H1 (cell line): ENCODE measurements at regions not wholly inside any gene's neighbourhood (a gene's known extent, or its start where the extent isn't known, plus 50 kb on each side); places are given as distances from the start of the nearest gene placed in this dataset.

Experiments
- CTCF ChIA-PET: fragments of 300-600 bp; sonication (Branson Sonifier 250); formaldehyde crosslinking; loops from one replicate; lab custom pipeline; 2021; ENCODE audit not compliant: partially characterized antibody; lab: Charles Lee
- POLR2A ChIA-PET: fragments of 300-600 bp; sonication (Branson Sonifier 250); formaldehyde crosslinking; loops from one replicate; lab custom pipeline; 2021; ENCODE audit warnings: inconsistent platforms; ENCODE audit not compliant: partially characterized antibody; lab: Charles Lee
- DNase-seq, 2 experiments: peaks; one replicate each; pipeline versions ENCODE4 v3.0.0 to v3.0.0-alpha.2; 2010 to 2022; ENCODE audit warnings: low spot score in 2 of 2, low read depth in 1 of 2, mixed read lengths in 1 of 2
- FAIRE-seq: peaks from 2 replicates; lab custom pipeline; 2011; peaks lifted over from hg19 to GRCh38; lab: Jason Lieb, UNC
- H2AFZ ChIP-seq: 2 replicates; pipeline ENCODE4 v1.8.1; 2012; ENCODE audit warnings: low read length, inconsistent platforms
- H2AK5ac ChIP-seq: 2 replicates; pipeline ENCODE4 v1.6.1; 2013; ENCODE audit warnings: low read depth, low read length
- H2BK120ac ChIP-seq: replicated peaks from 2 replicates; pipeline ENCODE3; 2013; ENCODE audit warnings: low read depth, low read length, inconsistent platforms
- H2BK12ac ChIP-seq: 2 replicates; pipeline ENCODE4 v1.6.1; 2013; ENCODE audit warnings: low read depth, low read length
- H2BK15ac ChIP-seq: 2 replicates; pipeline ENCODE4 v1.6.1; 2013; ENCODE audit warnings: low read length
- H2BK20ac ChIP-seq: 2 replicates; pipeline ENCODE4 v1.6.1; 2013; ENCODE audit warnings: low read length
- H2BK5ac ChIP-seq: 2 replicates; pipeline ENCODE4 v1.6.1; 2013; ENCODE audit warnings: low read depth, low read length
- H3K14ac ChIP-seq: 2 replicates; pipeline ENCODE4 v1.6.1; 2013; ENCODE audit warnings: inconsistent platforms; ENCODE audit not compliant: insufficient read length
- H3K18ac ChIP-seq: 2 replicates; pipeline ENCODE4 v1.6.1; 2013; ENCODE audit warnings: low read length; ENCODE audit errors: extremely low read depth
- H3K23ac ChIP-seq: 2 replicates; pipeline ENCODE4 v1.6.1; 2013; ENCODE audit warnings: inconsistent platforms; ENCODE audit not compliant: insufficient read length
- H3K23me2 ChIP-seq: 2 replicates; pipeline ENCODE4 v1.6.1; 2013; ENCODE audit warnings: low read depth, low read length
- H3K27ac ChIP-seq: 2 replicates; pipeline ENCODE4 v1.6.1; 2011; ENCODE audit warnings: low read depth, low read length, inconsistent platforms
- H3K27me3 ChIP-seq, 4 experiments: replicated peaks in 1 of 4; 1 replicate in 1 of 4; 2 replicates in 3 of 4; pipeline versions ENCODE4 v1.6.1 to v1.8.1; 2011 to 2013; ENCODE audit warnings: low read length in 3 of 4, mild to moderate bottlenecking in 3 of 4, inconsistent platforms in 2 of 4, mixed read lengths in 2 of 4, moderate library complexity in 1 of 4; ENCODE audit not compliant: control insufficient read depth in 3 of 4, insufficient read depth in 3 of 4; ENCODE audit errors: extremely low read depth in 1 of 4
- H3K36me3 ChIP-seq, 4 experiments: 2 replicates each; pipeline versions ENCODE4 v1.6.1 to v1.8.1; 2011 to 2013; ENCODE audit warnings: mild to moderate bottlenecking in 4 of 4, low read length in 3 of 4, moderate library complexity in 2 of 4, control low read depth in 1 of 4, inconsistent platforms in 1 of 4; ENCODE audit not compliant: insufficient read depth in 4 of 4, control insufficient read depth in 2 of 4
- H3K4ac ChIP-seq: replicated peaks from 2 replicates; pipeline ENCODE3; 2013; ENCODE audit warnings: low read length, low read depth, mixed read lengths, inconsistent platforms; ENCODE audit not compliant: insufficient read length
- H3K4me1 ChIP-seq, 4 experiments: replicated peaks in 1 of 4; 1 replicate in 1 of 4; 2 replicates in 3 of 4; pipeline versions ENCODE4 v1.6.1 to v1.8.1; 2011 to 2013; ENCODE audit warnings: low read length in 3 of 4, inconsistent platforms in 2 of 4, mixed read lengths in 1 of 4; ENCODE audit not compliant: insufficient read depth in 4 of 4, control insufficient read depth in 3 of 4
- H3K4me2 ChIP-seq, 2 experiments: 2 replicates each; pipeline versions ENCODE4 v1.6.1 to v1.8.1; 2011 to 2013; ENCODE audit warnings: low read depth in 2 of 2, low read length in 2 of 2, control low read depth in 1 of 2, inconsistent platforms in 1 of 2, mild to moderate bottlenecking in 1 of 2; ENCODE audit not compliant: insufficient read depth in 1 of 2
- H3K4me3 ChIP-seq, 4 experiments: fragments of 200-600, 300-600 bp in 1 of 4; sonication (generic), shearing (Covaris generic), sonication (Bioruptor Twin) in 1 of 4; 2 replicates each; pipeline versions ENCODE4 v1.5.1 to v1.8.1; 2011 to 2016; ENCODE audit warnings: low read length in 4 of 4, low read depth in 3 of 4, control low read depth in 2 of 4, inconsistent platforms in 2 of 4, mild to moderate bottlenecking in 2 of 4, mixed read lengths in 1 of 4, moderate library complexity in 1 of 4; ENCODE audit not compliant: insufficient read depth in 2 of 4; ENCODE audit errors: extremely low read depth in 1 of 4
- H3K56ac ChIP-seq: replicated peaks from 2 replicates; pipeline ENCODE3; 2013; ENCODE audit warnings: low read depth, mild to moderate bottlenecking, mixed read lengths, low read length, inconsistent platforms; ENCODE audit not compliant: insufficient read length
- H3K79me1 ChIP-seq: 2 replicates; pipeline ENCODE4 v1.6.1; 2013; ENCODE audit warnings: low read depth, low read length, control low read depth
- H3K79me2 ChIP-seq, 2 experiments: 2 replicates each; pipeline versions ENCODE4 v1.6.1 to v1.8.1; 2012 to 2013; ENCODE audit warnings: low read length in 2 of 2, mild to moderate bottlenecking in 2 of 2, inconsistent platforms in 1 of 2; ENCODE audit not compliant: insufficient read depth in 2 of 2, control insufficient read depth in 1 of 2
- H3K9ac ChIP-seq, 4 experiments: replicated peaks in 1 of 4; 1 replicate in 1 of 4; 2 replicates in 3 of 4; pipeline versions ENCODE4 v1.6.1 to v1.8.1; 2011 to 2013; ENCODE audit warnings: low read depth in 3 of 4, low read length in 3 of 4, control low read depth in 2 of 4, mild to moderate bottlenecking in 2 of 4, moderate library complexity in 2 of 4, inconsistent platforms in 1 of 4; ENCODE audit errors: extremely low read depth in 1 of 4
- H3K9me3 ChIP-seq, 2 experiments: 2 replicates each; pipeline versions ENCODE4 v1.6.1 to v1.8.1; 2012 to 2013; ENCODE audit warnings: mild to moderate bottlenecking in 2 of 2, moderate library complexity in 2 of 2, control low read depth in 1 of 2, inconsistent platforms in 1 of 2, low read depth in 1 of 2, low read length in 1 of 2, mixed read lengths in 1 of 2; ENCODE audit not compliant: insufficient read depth in 2 of 2
- H4K20me1 ChIP-seq, 2 experiments: replicated peaks in 1 of 2; 2 replicates each; pipeline versions ENCODE3 to v1.8.1; 2011 to 2013; ENCODE audit warnings: inconsistent platforms in 2 of 2, low read length in 2 of 2, mild to moderate bottlenecking in 1 of 2; ENCODE audit not compliant: insufficient read depth in 2 of 2, control insufficient read depth in 1 of 2
- H4K5ac ChIP-seq: 2 replicates; pipeline ENCODE4 v1.6.1; 2013; ENCODE audit warnings: low read length, low read depth, mixed read lengths, inconsistent platforms; ENCODE audit not compliant: insufficient read length
- H4K8ac ChIP-seq: 2 replicates; pipeline ENCODE4 v1.8.0; 2013; ENCODE audit warnings: mild to moderate bottlenecking, moderate library complexity, low read length, inconsistent platforms; ENCODE audit not compliant: insufficient read depth; ENCODE audit errors: extremely low read depth
- H4K91ac ChIP-seq: replicated peaks from 2 replicates; pipeline ENCODE3; 2013; ENCODE audit warnings: low read length, mixed read lengths, inconsistent platforms; ENCODE audit not compliant: insufficient read length
- BRCA1 ChIP-seq: IDR thresholded peaks from 2 replicates; pipeline ENCODE4 v1.6.1; 2012; ENCODE audit warnings: low read depth, low read length, improper control_type of control experiment
- CHD2 ChIP-seq: IDR thresholded peaks from 2 replicates; pipeline ENCODE4 v1.6.1; 2012; ENCODE audit warnings: low read length, improper control_type of control experiment
- EGR1 ChIP-seq: IDR thresholded peaks from 2 replicates; pipeline ENCODE4 v1.6.1; 2011; ENCODE audit warnings: low read depth, low read length, borderline replicate concordance
- FOSL1 ChIP-seq: IDR thresholded peaks from 2 replicates; pipeline ENCODE4 v1.6.1; 2011; ENCODE audit warnings: mild to moderate bottlenecking, low read depth, low read length, moderate library complexity; ENCODE audit not compliant: insufficient read depth
- HDAC2 ChIP-seq, 2 experiments: fragments of 300-600 bp in 1 of 2; sonication (generic) in 1 of 2; IDR thresholded peaks; 2 replicates each; pipeline ENCODE4 v1.6.1; 2011 to 2012; ENCODE audit warnings: low read depth in 2 of 2, low read length in 2 of 2, mild to moderate bottlenecking in 2 of 2, moderate library complexity in 2 of 2, borderline replicate concordance in 1 of 2, inconsistent platforms in 1 of 2
- NRF1 ChIP-seq: IDR thresholded peaks from 2 replicates; pipeline ENCODE4 v1.6.1; 2011; ENCODE audit warnings: mild to moderate bottlenecking, low read depth, low read length, improper control_type of control experiment
- POU5F1 ChIP-seq: IDR thresholded peaks from 2 replicates; pipeline ENCODE4 v1.6.1; 2011; ENCODE audit warnings: low read depth, mild to moderate bottlenecking, low read length, moderate library complexity
- SIX5 ChIP-seq: IDR thresholded peaks from 2 replicates; pipeline ENCODE4 v1.6.1; 2011; ENCODE audit warnings: mild to moderate bottlenecking, low read depth, low read length
- SP2 ChIP-seq: IDR thresholded peaks from 2 replicates; pipeline ENCODE4 v1.6.1; 2012; ENCODE audit warnings: mild to moderate bottlenecking, low read length, inconsistent platforms
- SP4 ChIP-seq: IDR thresholded peaks from 2 replicates; pipeline ENCODE4 v1.6.1; 2012; ENCODE audit warnings: low read length, inconsistent platforms
- SUZ12 ChIP-seq: fragments of 200-600 bp; sonication (generic); IDR thresholded peaks from 2 replicates; pipeline ENCODE4 v1.6.1; 2012; ENCODE audit warnings: mild to moderate bottlenecking, inconsistent platforms, low read length, moderate library complexity, mixed read lengths
- YY1 ChIP-seq: IDR thresholded peaks from 2 replicates; pipeline ENCODE4 v1.6.1; 2011; ENCODE audit warnings: low read depth, mild to moderate bottlenecking, low read length
- TF ChIP-seq, protein P1 (sequence below), 3 experiments: IDR thresholded peaks; 1 replicate in 2 of 3; 2 replicates in 1 of 3; pipeline versions ENCODE4 v1.5.1 to v1.6.1; 2011; ENCODE audit warnings: low read length in 3 of 3, mild to moderate bottlenecking in 3 of 3, inconsistent platforms in 2 of 3, low read depth in 1 of 3, moderate library complexity in 1 of 3; ENCODE audit not compliant: insufficient read depth in 1 of 3; ENCODE audit errors: control extremely low read depth in 1 of 3
- TF ChIP-seq, protein P2 (sequence below): IDR thresholded peaks from 2 replicates; pipeline ENCODE4 v1.6.1; 2012; ENCODE audit warnings: inconsistent platforms

DNA sequence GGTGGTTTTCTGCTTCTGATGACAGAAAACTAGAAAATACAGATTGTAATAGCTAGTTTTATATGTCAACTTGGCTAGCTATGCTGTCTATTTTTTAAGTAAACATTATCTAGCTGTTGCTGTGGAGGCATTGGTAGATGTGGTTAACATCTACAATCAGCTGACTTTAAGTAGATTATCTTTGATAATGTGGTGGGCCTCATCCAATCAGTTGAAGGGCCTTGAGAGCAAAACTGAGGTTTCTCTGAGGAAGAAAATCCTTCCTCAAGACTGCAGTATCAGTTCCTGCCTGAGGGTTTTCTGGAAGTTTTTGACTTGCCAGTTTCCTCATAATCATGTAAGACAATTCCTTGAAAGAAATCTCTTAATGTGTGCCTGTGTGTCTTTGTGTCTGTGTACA, 75.9 kb upstream of the SPHKAP start:
- DNase-seq (no peak), FAIRE-seq (no peak)
- Histone ChIP-seq H3K23me2 (no peaks in the 10 kb centered on the region), H3K36me3 (no peaks in the 10 kb centered on the region), H3K4me2 (no peak overlapping the region), H2BK15ac (no peak overlapping the region), H3K14ac (no peak overlapping the region), H4K91ac (no peak overlapping the region), H4K20me1 (no peaks in the 10 kb centered on the region), H2BK20ac (no peak overlapping the region), H3K27ac (no peak overlapping the region), H3K79me2 (no peaks in the 10 kb centered on the region), H3K23ac (no peak overlapping the region), H4K8ac (no peak overlapping the region), H3K9me3 (no peaks in the 10 kb centered on the region), H3K9ac (no peak overlapping the region), H3K4ac (no peak overlapping the region), H2AK5ac (no peak overlapping the region), H3K4me3 (no peak overlapping the region), H4K5ac (no peak overlapping the region), H2BK120ac (no peak overlapping the region), H2BK12ac (no peak overlapping the region), H3K56ac (no peak overlapping the region), H3K27me3 (no peaks in the 10 kb centered on the region), H2AFZ (no peak overlapping the region), H3K79me1 (no peaks in the 10 kb centered on the region), H3K4me1 (no peaks in the 10 kb centered on the region), H2BK5ac (no peak overlapping the region), H3K18ac (no peak overlapping the region)
- POLR2A ChIA-PET, result no interaction called here
- CTCF ChIA-PET, result interaction anchor here (0.8 to 1.5 kb wide), 4 partner anchors 12 to 210 kb away, joined by 3 to 4 read pairs (median 3); no protein-coding TSS in a partner anchor
- TF ChIP-seq EGR1 (no peak), YY1 (no peak), HDAC2 (IDR thresholded peaks at IDR 0.05; ENCODE audit: borderline replicate concordance in 1 of 2, low read depth in 2 of 2, low read length in 2 of 2) (no peak), FOSL1 (no peak), SP4 (no peak), SUZ12 (no peak), SIX5 (no peak), BRCA1 (no peak), SP2 (no peak), NRF1 (no peak), POU5F1 (no peak), CHD2 (no peak)
- TF ChIP-seq, protein P1, sequence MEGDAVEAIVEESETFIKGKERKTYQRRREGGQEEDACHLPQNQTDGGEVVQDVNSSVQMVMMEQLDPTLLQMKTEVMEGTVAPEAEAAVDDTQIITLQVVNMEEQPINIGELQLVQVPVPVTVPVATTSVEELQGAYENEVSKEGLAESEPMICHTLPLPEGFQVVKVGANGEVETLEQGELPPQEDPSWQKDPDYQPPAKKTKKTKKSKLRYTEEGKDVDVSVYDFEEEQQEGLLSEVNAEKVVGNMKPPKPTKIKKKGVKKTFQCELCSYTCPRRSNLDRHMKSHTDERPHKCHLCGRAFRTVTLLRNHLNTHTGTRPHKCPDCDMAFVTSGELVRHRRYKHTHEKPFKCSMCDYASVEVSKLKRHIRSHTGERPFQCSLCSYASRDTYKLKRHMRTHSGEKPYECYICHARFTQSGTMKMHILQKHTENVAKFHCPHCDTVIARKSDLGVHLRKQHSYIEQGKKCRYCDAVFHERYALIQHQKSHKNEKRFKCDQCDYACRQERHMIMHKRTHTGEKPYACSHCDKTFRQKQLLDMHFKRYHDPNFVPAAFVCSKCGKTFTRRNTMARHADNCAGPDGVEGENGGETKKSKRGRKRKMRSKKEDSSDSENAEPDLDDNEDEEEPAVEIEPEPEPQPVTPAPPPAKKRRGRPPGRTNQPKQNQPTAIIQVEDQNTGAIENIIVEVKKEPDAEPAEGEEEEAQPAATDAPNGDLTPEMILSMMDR (IDR thresholded peaks at IDR 0.05; ENCODE audit: control extremely low read depth in 1 of 3, insufficient read depth in 1 of 3, low read depth in 1 of 3, low read length in 3 of 3), result no peak
- TF ChIP-seq, protein P2, sequence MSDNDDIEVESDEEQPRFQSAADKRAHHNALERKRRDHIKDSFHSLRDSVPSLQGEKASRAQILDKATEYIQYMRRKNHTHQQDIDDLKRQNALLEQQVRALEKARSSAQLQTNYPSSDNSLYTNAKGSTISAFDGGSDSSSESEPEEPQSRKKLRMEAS, result no peak
